IMR-90 (cell line): ENCODE measurements at regions not wholly inside any gene's neighbourhood (a gene's known extent, or its start where the extent isn't known, plus 50 kb on each side); places are given as distances from the start of the nearest gene placed in this dataset.

Experiments used
- ATAC-seq: fragments of 200-7000 bp; cut with Tn5 transposase; 2 replicates; pipeline ENCODE4 v1.9.1; 2020; ENCODE audit warnings: low read depth, mild to moderate bottlenecking, moderate library complexity
- BruUV-seq: library from RNA; stranded (reverse); fragments of 400-500 nt; replicated peaks from 2 replicates; lab custom pipeline; 2021; lab: Mats Ljungman, UMichigan
- CTCF ChIA-PET: fragments of 300-600 bp; formaldehyde crosslinking; extraction: SDS; loops from one replicate; lab custom pipeline; 2021; ENCODE audit warnings: antibody characterized with exemption; lab: Yijun Ruan, JAX
- POLR2A ChIA-PET: fragments of 300-600 bp; sonication (Branson Sonifier 250); formaldehyde crosslinking; loops from one replicate; lab custom pipeline; 2022; ENCODE audit warnings: antibody characterized with exemption; ENCODE audit not compliant: unreplicated experiment; lab: Charles Lee
- DNase-seq: peaks from one replicate; pipeline ENCODE4 v3.0.0; 2013
- H2AFZ ChIP-seq: replicated peaks from 2 replicates; pipeline ENCODE3; 2013; ENCODE audit warnings: low read length, mild to moderate bottlenecking; ENCODE audit not compliant: poor library complexity
- H2AK5ac ChIP-seq: 2 replicates; pipeline ENCODE4 v1.6.1; 2013; ENCODE audit warnings: low read depth, low read length, inconsistent platforms
- H2AK9ac ChIP-seq: replicated peaks from 2 replicates; pipeline ENCODE3; 2013; ENCODE audit warnings: mild to moderate bottlenecking, low read depth, low read length, moderate library complexity; ENCODE audit not compliant: poor library complexity
- H2BK120ac ChIP-seq: 2 replicates; pipeline ENCODE4 v1.6.1; 2013; ENCODE audit warnings: low read depth, low read length, inconsistent platforms
- H2BK15ac ChIP-seq: 3 replicates; pipeline ENCODE4 v1.6.1; 2013; ENCODE audit warnings: low read depth, low read length, inconsistent platforms
- H2BK20ac ChIP-seq: 2 replicates; pipeline ENCODE4 v1.6.1; 2013; ENCODE audit warnings: low read depth, mild to moderate bottlenecking, inconsistent platforms, low read length, moderate library complexity
- H2BK5ac ChIP-seq: 2 replicates; pipeline ENCODE4 v1.6.1; 2013; ENCODE audit warnings: mild to moderate bottlenecking, low read depth, low read length, inconsistent platforms; ENCODE audit not compliant: poor library complexity, severe bottlenecking
- H3K14ac ChIP-seq: replicated peaks from 2 replicates; pipeline ENCODE4 v1.6.1; 2013; ENCODE audit warnings: low read depth, low read length, inconsistent platforms
- H3K18ac ChIP-seq: 2 replicates; pipeline ENCODE4 v1.6.1; 2013; ENCODE audit warnings: low read depth, low read length, control low read depth
- H3K23ac ChIP-seq: 2 replicates; pipeline ENCODE4 v1.6.1; 2013; ENCODE audit warnings: low read depth, low read length, inconsistent platforms
- H3K27ac ChIP-seq: 2 replicates; pipeline ENCODE4 v1.5.1; 2013; ENCODE audit warnings: mild to moderate bottlenecking, control low read depth, low read length; ENCODE audit not compliant: insufficient read depth
- H3K27me3 ChIP-seq: 2 replicates; pipeline ENCODE4 v1.6.1; 2013; ENCODE audit warnings: low read length; ENCODE audit not compliant: control insufficient read depth, insufficient read depth
- H3K36me3 ChIP-seq: 2 replicates; pipeline ENCODE4 v1.6.1; 2013; ENCODE audit warnings: low read length, mixed read lengths; ENCODE audit not compliant: control insufficient read depth, insufficient read depth
- H3K4ac ChIP-seq: 2 replicates; pipeline ENCODE4 v1.6.1; 2013; ENCODE audit warnings: low read depth, low read length, inconsistent platforms
- H3K4me1 ChIP-seq: 2 replicates; pipeline ENCODE4 v1.6.1; 2013; ENCODE audit warnings: low read length, mixed read lengths; ENCODE audit not compliant: control insufficient read depth, insufficient read depth
- H3K4me2 ChIP-seq: 2 replicates; pipeline ENCODE4 v1.6.1; 2013; ENCODE audit warnings: low read depth, mild to moderate bottlenecking, control low read depth, low read length, moderate library complexity
- H3K4me3 ChIP-seq: 2 replicates; pipeline ENCODE4 v1.5.1; 2013; ENCODE audit warnings: low read depth, mild to moderate bottlenecking, control low read depth, low read length, moderate library complexity; ENCODE audit not compliant: insufficient read depth
- H3K56ac ChIP-seq: 2 replicates; pipeline ENCODE4 v1.6.1; 2013; ENCODE audit warnings: low read length, inconsistent platforms; ENCODE audit not compliant: insufficient read depth; ENCODE audit errors: extremely low read depth
- H3K79me1 ChIP-seq, 2 experiments: 2 replicates each; pipeline ENCODE4 v1.6.1; 2013; ENCODE audit warnings: low read length in 2 of 2, inconsistent platforms in 1 of 2, low read depth in 1 of 2
- H3K9ac ChIP-seq: 2 replicates; pipeline ENCODE4 v1.6.1; 2013; ENCODE audit warnings: low read depth, low read length, control low read depth
- H3K9me1 ChIP-seq: 2 replicates; pipeline ENCODE4 v1.6.1; 2013; ENCODE audit warnings: low read length, inconsistent platforms; ENCODE audit not compliant: insufficient read depth
- H3K9me3 ChIP-seq: 2 replicates; pipeline ENCODE4 v1.6.1; 2013; ENCODE audit warnings: low read length; ENCODE audit not compliant: control insufficient read depth, insufficient read depth
- H4K20me1 ChIP-seq: 2 replicates; pipeline ENCODE4 v1.6.1; 2013; ENCODE audit warnings: low read length, inconsistent platforms; ENCODE audit not compliant: insufficient read depth
- H4K5ac ChIP-seq: 2 replicates; pipeline ENCODE4 v1.6.1; 2013; ENCODE audit warnings: mild to moderate bottlenecking, low read depth, low read length, control low read depth
- H4K8ac ChIP-seq, 2 experiments: 2 replicates each; pipeline ENCODE4 v1.6.1; 2013; ENCODE audit warnings: low read depth in 2 of 2, low read length in 2 of 2, control low read depth in 1 of 2, inconsistent platforms in 1 of 2
- H4K91ac ChIP-seq: 2 replicates; pipeline ENCODE4 v1.6.1; 2013; ENCODE audit warnings: low read depth, low read length, inconsistent platforms; ENCODE audit not compliant: insufficient read depth
- CTCF ChIP-seq: conservative IDR thresholded peaks from 2 replicates; pipeline ENCODE4 v1.5.1; 2012; ENCODE audit warnings: mild to moderate bottlenecking, low read depth, low read length, improper control_type of control experiment
- MAFK ChIP-seq: IDR thresholded peaks from 2 replicates; pipeline ENCODE4 v1.6.1; 2012; ENCODE audit warnings: low read depth, low read length, improper control_type of control experiment
- MAZ ChIP-seq: IDR thresholded peaks from 2 replicates; pipeline ENCODE4 v1.6.1; 2012; ENCODE audit warnings: low read depth, mild to moderate bottlenecking, low read length, improper control_type of control experiment, moderate library complexity, borderline replicate concordance
- dilution Hi-C: fragments of 300-500 bp; cut with HindIII; formaldehyde crosslinking; loops from one replicate; pipeline ENCODE4 v1.14.3; 2018; ENCODE audit warnings: low sequenced_read_pairs; ENCODE audit not compliant: unreplicated experiment
- in situ Hi-C: fragments of 300-500 bp; cut with MboI; formaldehyde crosslinking; loops from 3 replicates; pipeline ENCODE4 v1.14.3; 2019; ENCODE audit warnings: low sequenced_read_pairs, inconsistent platforms, mixed read lengths
- intact Hi-C: fragments of 100-400 bp; cut with micrococcal nuclease; formaldehyde crosslinking; loops from 2 replicates; pipeline ENCODE4 v1.10.0; 2022

- Histone ChIP-seq H2BK20ac (no peak overlapping the region), H3K27ac (no peak overlapping the region), H3K9ac (no peak overlapping the region), H3K4ac (no peak overlapping the region), H3K18ac (no peak overlapping the region), H3K23ac (no peak overlapping the region), H3K9me1 (no peaks in the 10 kb centered on the region), H3K4me1 (no peaks in the 10 kb centered on the region), H3K56ac (no peak overlapping the region), H3K27me3 (no peaks in the 10 kb centered on the region), H3K4me3 (no peak overlapping the region), H2AK5ac (no peak overlapping the region), H3K14ac (no peak overlapping the region), H2BK120ac (no peak overlapping the region), H2BK5ac (no peak overlapping the region), H4K8ac (no peak overlapping the region), H3K36me3 (no peaks in the 10 kb centered on the region), H3K79me1 (no peaks in the 10 kb centered on the region), H2AFZ (no peak overlapping the region), H3K9me3 (peaks cover 10% of the 10 kb centered on the region), H3K4me2 (no peak overlapping the region), H4K5ac (no peak overlapping the region), H4K20me1 (no peaks in the 10 kb centered on the region), H4K91ac (no peak overlapping the region), H2AK9ac (no peak overlapping the region), H2BK15ac (no peak overlapping the region)
- ChIA-PET POLR2A (no interaction called here), CTCF (interaction anchor here (0.6 kb wide), 1 partner anchor 15 kb away, joined by 3 read pairs; no protein-coding TSS in a partner anchor)
- no peak for ATAC-seq
- dilution Hi-C loops (no loop called here), intact Hi-C loops (no loop called here), in situ Hi-C loops (no loop called here)
- DNase-seq: no peak
- TF ChIP-seq MAFK: peak; percentile 17; the same call in 1 of the 2 replicates
- no peak for TF ChIP-seq CTCF
- no peak for TF ChIP-seq MAZ
- no TSS peak for BruUV-seq
Observed at GRCh38 chr3:19799115-19799514, 134.9 kb downstream of the EFHB start.
